ENCODE measurements at regions not wholly inside any gene's neighbourhood (a gene's known extent, or its start where the extent isn't known, plus 50 kb on each side); places are given as distances from the start of the nearest gene placed in this dataset.

- Histone ChIP-seq H3K27ac (ENCODE audit: extremely low read depth, low read depth, low read length) (no peak overlapping the region), H3K9me3 (ENCODE audit: control insufficient read depth, insufficient read depth, low read depth, low read length) (no peaks in the 10 kb centered on the region), H3K36me3 (ENCODE audit: control insufficient read depth in 2 of 2, insufficient read depth in 1 of 2, low read length in 2 of 2) (no peaks in the 10 kb centered on the region), H3K4me3 (ENCODE audit: low read depth, low read length) (no peak overlapping the region), H3K4me1 (ENCODE audit: control insufficient read depth, insufficient read depth, low read length) (no peaks in the 10 kb centered on the region)
- TF ChIP-seq SP3 (tag by site-specific recombination; IDR thresholded peaks at IDR 0.05) (no peak), BCL11B (tag by site-specific recombination; IDR thresholded peaks at IDR 0.05; ENCODE audit: low read depth) (no peak), ZNF48 (tag by site-specific recombination; IDR thresholded peaks at IDR 0.05) (no peak), ZBTB1 (tag by site-specific recombination; IDR thresholded peaks at IDR 0.05) (no peak), ZBTB17 (tag by site-specific recombination; IDR thresholded peaks at IDR 0.05) (no peak), MEIS1 (CRISPR knock-in tag; IDR thresholded peaks at IDR 0.05; ENCODE audit: borderline replicate concordance) (no peak), ZNF423 (tag by site-specific recombination; IDR thresholded peaks at IDR 0.05) (no peak), ZNF302 (tag by site-specific recombination; IDR thresholded peaks at IDR 0.05; ENCODE audit: low read depth) (no peak), REST (tag by site-specific recombination; IDR thresholded peaks at IDR 0.05) (no peak), ZBTB8A (tag by site-specific recombination; IDR thresholded peaks at IDR 0.05) (no peak), ZNF426 (tag by site-specific recombination; IDR thresholded peaks at IDR 0.05) (no peak), PRDM2 (tag by site-specific recombination; IDR thresholded peaks at IDR 0.05; ENCODE audit: borderline replicate concordance) (no peak), ZNF585B (tag by site-specific recombination; IDR thresholded peaks at IDR 0.05) (no peak), ZNF140 (tag by site-specific recombination; IDR thresholded peaks at IDR 0.05) (no peak), ZNF514 (tag by site-specific recombination; IDR thresholded peaks at IDR 0.05) (no peak)
- TF ChIP-seq, protein P1, sequence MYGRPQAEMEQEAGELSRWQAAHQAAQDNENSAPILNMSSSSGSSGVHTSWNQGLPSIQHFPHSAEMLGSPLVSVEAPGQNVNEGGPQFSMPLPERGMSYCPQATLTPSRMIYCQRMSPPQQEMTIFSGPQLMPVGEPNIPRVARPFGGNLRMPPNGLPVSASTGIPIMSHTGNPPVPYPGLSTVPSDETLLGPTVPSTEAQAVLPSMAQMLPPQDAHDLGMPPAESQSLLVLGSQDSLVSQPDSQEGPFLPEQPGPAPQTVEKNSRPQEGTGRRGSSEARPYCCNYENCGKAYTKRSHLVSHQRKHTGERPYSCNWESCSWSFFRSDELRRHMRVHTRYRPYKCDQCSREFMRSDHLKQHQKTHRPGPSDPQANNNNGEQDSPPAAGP (tag by site-specific recombination; IDR thresholded peaks at IDR 0.05), result no peak
- TF ChIP-seq, protein P2, sequence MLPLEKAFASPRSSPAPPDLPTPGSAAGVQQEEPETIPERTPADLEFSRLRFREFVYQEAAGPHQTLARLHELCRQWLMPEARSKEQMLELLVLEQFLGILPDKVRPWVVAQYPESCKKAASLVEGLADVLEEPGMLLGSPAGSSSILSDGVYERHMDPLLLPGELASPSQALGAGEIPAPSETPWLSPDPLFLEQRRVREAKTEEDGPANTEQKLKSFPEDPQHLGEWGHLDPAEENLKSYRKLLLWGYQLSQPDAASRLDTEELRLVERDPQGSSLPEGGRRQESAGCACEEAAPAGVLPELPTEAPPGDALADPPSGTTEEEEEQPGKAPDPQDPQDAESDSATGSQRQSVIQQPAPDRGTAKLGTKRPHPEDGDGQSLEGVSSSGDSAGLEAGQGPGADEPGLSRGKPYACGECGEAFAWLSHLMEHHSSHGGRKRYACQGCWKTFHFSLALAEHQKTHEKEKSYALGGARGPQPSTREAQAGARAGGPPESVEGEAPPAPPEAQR (tag by site-specific recombination; IDR thresholded peaks at IDR 0.05), result no peak
- ChIA-PET POLR2A (no interaction called here), CTCF (no interaction called here)
Measured at GRCh38 chr9:22986556-22986955, 539.9 kb downstream of the DMRTA1 start.
